Posterior cingulate gyrus (tissue), 11 donors: ENCODE measurements at regions not wholly inside any gene's neighbourhood (a gene's known extent, or its start where the extent isn't known, plus 50 kb on each side); places are given as distances from the start of the nearest gene placed in this dataset.
A peak's percentile ranks its signal among the peaks of the same experiment; 100 is the strongest.
"Not testable (repeated sequence)": the region's sequence is repeated elsewhere in the genome, so short reads cannot be mapped to it uniquely, and the experiment has no call there.

Experiments
- DNase-seq, 10 donors: peaks; one replicate each; pipeline versions ENCODE4 v3.0.0 to v3.0.0-alpha.2; 2020 to 2021; ENCODE audit warnings: mixed read lengths in 3 of 10
- intact Hi-C: fragments of 100-400 bp; cut with DNase I; formaldehyde crosslinking; loops from one replicate; pipeline ENCODE4 v1.15.1; 2023

- intact Hi-C loops, result no loop called here
- no peak for DNase-seq
These were observed 80.4 kb upstream of the ZCCHC2 start for GRCh38 chr18:62442391-62442790.

- intact Hi-C loops, result no loop called here
- no peak for DNase-seq
These were observed 77.4 kb upstream of the ZCCHC2 start for GRCh38 chr18:62445386-62445917.

GRCh38 chr18:62446511-62446910 is 76.3 kb upstream of the ZCCHC2 start:
- DNase-seq, result no peak
- intact Hi-C loops, result no loop called here

DNA sequence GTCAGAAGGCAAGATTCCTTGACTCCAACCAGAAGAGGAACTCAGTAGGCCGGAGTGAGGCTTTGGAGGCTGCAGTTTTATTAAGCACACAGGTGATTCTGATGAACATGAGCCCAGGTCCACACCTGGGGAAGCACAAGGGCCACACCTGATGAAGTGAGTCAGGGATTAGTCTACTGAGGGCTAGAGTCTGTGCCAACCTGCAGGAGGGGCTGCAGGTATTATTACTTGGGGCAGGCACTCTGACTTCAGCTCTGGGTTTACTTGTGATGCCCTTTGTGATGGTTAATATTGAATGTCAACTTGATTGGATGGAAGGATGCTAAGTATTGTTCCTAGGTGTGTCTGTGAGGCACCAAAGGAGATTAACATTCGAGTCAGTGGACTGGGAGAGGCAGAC is 75.2 kb upstream of the ZCCHC2 start:
- intact Hi-C loops, result no loop called here

DNA sequence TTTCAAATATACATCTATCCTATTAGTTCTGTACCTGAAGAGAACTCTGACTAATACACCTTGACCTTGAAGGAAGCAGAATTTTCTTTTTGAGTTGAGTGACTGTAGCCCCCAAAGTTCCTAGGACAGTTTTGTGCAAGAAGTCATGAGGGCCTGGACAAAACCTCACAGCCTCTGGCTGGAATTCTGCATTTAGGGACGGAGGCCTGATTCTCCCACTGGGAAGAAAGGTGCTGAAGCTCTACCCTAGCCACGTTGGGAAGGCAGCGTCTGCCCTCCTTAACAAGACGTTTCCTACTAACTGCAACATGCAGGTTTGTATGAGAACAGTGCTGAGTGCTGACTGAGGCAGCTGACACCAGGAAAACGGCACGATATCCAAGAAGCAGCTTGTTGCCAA is 74.4 kb upstream of the ZCCHC2 start:
- intact Hi-C loops, result no loop called here
- no peak for DNase-seq

More for the DNA sequence above, 75.2 kb upstream of the ZCCHC2 start:
- DNase-seq, result no peak

DNA sequence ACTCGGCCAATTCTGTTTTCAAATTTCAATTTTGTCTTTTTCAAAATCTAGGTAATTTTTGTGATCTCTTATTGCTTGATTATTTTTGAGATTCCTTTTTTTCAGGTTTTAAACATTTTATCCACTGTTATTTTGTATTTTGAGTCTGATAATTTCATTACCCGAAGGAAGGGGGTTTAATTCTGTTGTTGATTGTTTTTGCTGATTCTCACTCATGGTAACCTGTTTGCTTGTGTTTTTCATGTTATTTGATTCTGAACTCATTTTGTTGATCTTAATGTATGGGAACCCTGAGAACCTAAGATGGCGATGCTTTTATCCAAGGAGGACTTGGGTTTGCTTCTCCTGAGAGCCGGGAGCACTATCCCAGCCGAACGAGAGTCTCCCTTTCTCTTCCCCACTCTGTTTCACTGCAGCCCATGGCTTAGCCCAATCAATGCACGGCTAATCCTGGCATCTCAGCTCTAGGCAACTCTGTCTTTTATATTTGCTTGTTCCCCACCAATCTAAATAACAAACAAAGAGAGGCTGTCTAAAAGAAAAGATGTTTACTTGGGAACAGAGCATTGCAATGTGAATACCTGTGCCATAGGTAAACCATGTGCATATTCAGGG is 73.2 kb upstream of the ZCCHC2 start:
- no peak for DNase-seq
- intact Hi-C loops, result no loop called here

DNA sequence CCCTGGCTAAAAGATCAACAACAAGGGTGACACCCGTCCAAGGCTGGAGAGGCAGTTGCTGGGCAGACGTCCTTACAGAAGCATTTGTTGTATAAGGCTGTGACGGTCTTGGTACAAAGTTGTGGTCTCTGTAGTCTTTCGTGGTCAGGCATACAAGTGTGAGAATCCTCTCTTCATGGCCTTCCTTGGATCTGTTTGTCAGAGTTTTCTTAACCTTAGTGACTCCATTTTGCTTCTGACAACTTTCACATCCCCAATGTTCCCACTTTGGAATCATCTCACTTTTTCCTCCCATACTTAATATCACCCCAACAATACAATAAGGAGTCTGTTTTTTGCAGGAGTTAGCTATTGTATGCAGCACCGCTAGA is 72.7 kb upstream of the ZCCHC2 start:
- DNase-seq, result no peak
- intact Hi-C loops, result no loop called here

DNA sequence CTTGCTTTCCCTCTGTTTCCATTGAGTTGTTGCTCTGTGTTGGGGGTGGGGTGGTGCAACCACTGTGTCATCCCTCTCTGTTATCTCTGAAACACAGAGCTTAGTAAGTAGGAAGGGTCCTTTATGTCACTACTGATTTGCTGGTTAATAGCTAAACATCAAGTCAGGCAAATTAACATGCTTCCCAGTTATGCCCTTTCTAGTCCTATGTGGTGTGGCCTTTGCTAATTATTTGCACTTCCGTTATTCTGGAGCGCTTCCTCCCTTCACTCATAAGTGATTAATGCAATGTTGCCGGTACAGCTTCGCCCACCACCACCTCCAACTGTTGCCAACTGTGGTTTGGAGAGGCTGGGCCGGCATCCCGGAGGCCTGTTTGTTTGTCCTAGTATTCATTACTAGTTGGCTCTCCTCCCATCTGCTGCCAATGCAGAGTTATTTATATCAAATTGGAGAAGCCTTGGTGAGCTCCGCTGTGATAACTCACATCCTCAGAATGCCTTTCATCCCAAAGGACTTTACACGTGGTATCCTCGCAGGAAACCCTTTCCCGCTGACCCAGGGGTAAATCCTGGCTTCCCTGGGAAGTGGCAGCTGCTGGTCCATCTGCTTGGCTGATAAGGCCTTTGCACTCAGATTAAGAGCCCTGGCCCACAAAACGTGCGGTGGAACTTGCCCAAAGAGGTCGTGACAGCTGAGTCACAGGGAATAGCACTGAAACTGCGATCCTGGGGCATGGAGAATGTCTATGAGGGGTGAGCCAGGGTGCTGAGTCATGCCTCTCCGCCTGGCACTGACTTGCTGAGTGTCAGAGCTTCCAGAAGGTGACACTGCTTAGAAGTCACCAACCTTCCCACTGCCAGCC is 72.0 kb upstream of the ZCCHC2 start:
- DNase-seq, result peak in 4 of 10 donors; percentile 15 to 76 (median 36)
- intact Hi-C loops, result no loop called here

DNA sequence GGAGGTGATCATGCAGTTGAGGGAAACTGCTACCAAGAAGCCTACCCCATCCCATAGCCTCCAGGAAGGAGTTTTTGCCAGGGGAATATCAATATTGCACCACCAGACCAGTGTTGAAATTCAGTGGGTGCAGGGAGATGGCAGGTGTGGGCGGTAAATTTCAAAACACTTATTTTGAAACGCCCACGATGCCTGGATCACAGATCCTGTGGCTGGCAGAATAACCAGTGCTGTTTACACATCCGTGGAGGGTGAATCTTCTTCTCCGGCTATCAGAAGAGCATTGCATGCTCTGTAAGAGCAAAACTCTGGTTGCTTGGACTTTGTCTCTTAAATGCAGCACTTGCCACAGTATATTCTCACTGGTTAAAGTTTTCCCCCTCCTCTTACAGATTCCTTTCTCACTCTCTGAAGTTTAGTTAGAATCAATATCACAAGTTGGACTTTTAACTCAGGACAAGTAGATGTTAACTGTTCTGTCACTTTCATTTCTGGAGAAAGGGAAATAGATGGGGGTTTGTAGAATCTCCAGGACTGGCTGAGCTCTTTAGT is 70.5 kb upstream of the ZCCHC2 start:
- intact Hi-C loops, result no loop called here
- DNase-seq, result no peak

DNA sequence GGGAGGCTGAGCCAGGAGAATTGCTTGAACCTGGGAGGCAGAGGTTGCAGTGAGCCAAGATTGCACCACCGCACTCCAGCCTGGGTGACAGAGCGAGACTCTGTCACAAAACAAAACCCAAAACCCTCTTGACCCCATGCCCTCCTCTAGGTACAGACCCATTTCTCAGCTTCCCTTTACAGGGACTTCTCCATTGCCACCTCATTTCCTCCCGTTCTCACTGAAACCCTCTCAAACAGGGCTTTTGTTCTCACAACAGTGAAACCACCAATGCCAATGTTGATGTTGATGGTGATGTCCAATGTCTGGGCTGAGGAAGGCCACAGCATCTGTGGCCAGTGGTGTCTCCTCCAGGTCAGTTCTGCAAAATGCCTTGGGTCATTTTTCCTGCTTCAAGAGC is 69.0 kb upstream of the ZCCHC2 start:
- intact Hi-C loops, result no loop called here
- DNase-seq, result no peak

- no peak for DNase-seq
- intact Hi-C loops, result no loop called here
These were observed 68.3 kb upstream of the ZCCHC2 start for GRCh38 chr18:62454527-62454926.

DNA sequence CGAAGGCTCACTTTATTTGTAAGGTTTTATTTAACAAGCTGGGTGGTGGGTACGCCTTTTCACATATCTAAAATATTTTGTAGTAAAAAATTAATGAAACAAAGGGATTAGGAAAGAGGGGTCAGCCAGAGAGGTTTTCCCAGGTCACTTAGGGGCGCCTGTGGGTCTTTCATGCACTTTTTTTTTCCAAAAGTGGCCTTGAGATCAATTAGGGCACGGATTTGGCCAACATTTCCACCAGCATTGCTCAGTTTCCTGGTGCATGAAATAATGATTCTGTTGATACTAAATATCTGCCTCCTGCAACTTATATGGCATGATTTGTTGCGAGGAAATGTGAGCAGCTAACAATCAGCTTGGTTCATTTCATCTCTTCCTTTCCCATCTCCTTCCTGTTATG is 67.6 kb upstream of the ZCCHC2 start:
- intact Hi-C loops, result no loop called here
- DNase-seq, result no peak

- DNase-seq, result no peak
- intact Hi-C loops, result no loop called here
These were observed 64.9 kb upstream of the ZCCHC2 start for GRCh38 chr18:62457877-62458276.

GRCh38 chr18:62458346-62458745 is 64.5 kb upstream of the ZCCHC2 start:
- intact Hi-C loops, result no loop called here
- no peak for DNase-seq

- intact Hi-C loops, result no loop called here
- no peak for DNase-seq
These were observed 63.7 kb upstream of the ZCCHC2 start for GRCh38 chr18:62458868-62459716.

GRCh38 chr18:62460851-62461300 is 61.9 kb upstream of the ZCCHC2 start:
- DNase-seq, result no peak
- intact Hi-C loops, result no loop called here

GRCh38 chr18:62461591-62461990 is 61.2 kb upstream of the ZCCHC2 start:
- intact Hi-C loops, result no loop called here
- no peak for DNase-seq

- intact Hi-C loops, result no loop called here
- DNase-seq, result no peak
These were observed 58.6 kb upstream of the ZCCHC2 start for GRCh38 chr18:62464266-62464665.

GRCh38 chr18:62469131-62469530 is 53.7 kb upstream of the ZCCHC2 start:
- DNase-seq, intact Hi-C loops: not testable (repeated sequence)
